H1 (cell line): ENCODE measurements at regions not wholly inside any gene's neighbourhood (a gene's known extent, or its start where the extent isn't known, plus 50 kb on each side); places are given as distances from the start of the nearest gene placed in this dataset.

Experiments
- CEBPB ChIP-seq: IDR thresholded peaks from 2 replicates; pipeline ENCODE4 v1.6.1; 2012; ENCODE audit warnings: low read depth, low read length
- CREB1 ChIP-seq: IDR thresholded peaks from 2 replicates; pipeline ENCODE4 v1.6.1; 2012; ENCODE audit warnings: inconsistent platforms
- CTCF ChIP-seq, 3 experiments: IDR thresholded peaks; 1 replicate in 2 of 3; 2 replicates in 1 of 3; pipeline versions ENCODE4 v1.5.1 to v1.6.1; 2011; ENCODE audit warnings: low read length in 3 of 3, mild to moderate bottlenecking in 3 of 3, inconsistent platforms in 2 of 3, low read depth in 1 of 3, moderate library complexity in 1 of 3; ENCODE audit not compliant: insufficient read depth in 1 of 3; ENCODE audit errors: control extremely low read depth in 1 of 3
- EP300 ChIP-seq, 2 experiments: IDR thresholded peaks; 1 replicate in 1 of 2; 2 replicates in 1 of 2; pipeline ENCODE4 v1.6.1; 2011 to 2012; ENCODE audit warnings: low read depth in 2 of 2, low read length in 2 of 2, mild to moderate bottlenecking in 2 of 2, borderline replicate concordance in 1 of 2, inconsistent platforms in 1 of 2, moderate library complexity in 1 of 2
- EZH2 ChIP-seq: fragments of 200-600 bp; sonication (generic); IDR thresholded peaks from 2 replicates; pipeline ENCODE4 v1.7.1; 2012; ENCODE audit warnings: low read depth, mild to moderate bottlenecking, moderate library complexity, low read length, inconsistent platforms; ENCODE audit not compliant: severe bottlenecking
- FOSL1 ChIP-seq: IDR thresholded peaks from 2 replicates; pipeline ENCODE4 v1.6.1; 2011; ENCODE audit warnings: mild to moderate bottlenecking, low read depth, low read length, moderate library complexity; ENCODE audit not compliant: insufficient read depth
- HDAC2 ChIP-seq, 2 experiments: fragments of 300-600 bp in 1 of 2; sonication (generic) in 1 of 2; IDR thresholded peaks; 2 replicates each; pipeline ENCODE4 v1.6.1; 2011 to 2012; ENCODE audit warnings: low read depth in 2 of 2, low read length in 2 of 2, mild to moderate bottlenecking in 2 of 2, moderate library complexity in 2 of 2, borderline replicate concordance in 1 of 2, inconsistent platforms in 1 of 2
- JUN ChIP-seq: IDR thresholded peaks from 2 replicates; pipeline ENCODE4 v1.6.1; 2011; ENCODE audit warnings: low read depth, mild to moderate bottlenecking, improper control_type of control experiment, low read length
- POLR2A ChIP-seq, 2 experiments: IDR thresholded peaks; 1 replicate in 1 of 2; 2 replicates in 1 of 2; pipeline ENCODE4 v1.6.1; 2011; ENCODE audit warnings: low read depth in 2 of 2, low read length in 2 of 2, mild to moderate bottlenecking in 2 of 2; ENCODE audit errors: control extremely low read depth in 1 of 2
- POLR2AphosphoS5 ChIP-seq: IDR thresholded peaks from 2 replicates; pipeline ENCODE4 v1.6.1; 2011; ENCODE audit warnings: low read depth, low read length
- RAD21 ChIP-seq, 2 experiments: IDR thresholded peaks in 1 of 2; conservative IDR thresholded peaks in 1 of 2; 2 replicates each; pipeline ENCODE4 v1.6.1; 2011; ENCODE audit warnings: low read depth in 2 of 2, low read length in 2 of 2, improper control_type of control experiment in 1 of 2, inconsistent platforms in 1 of 2, mild to moderate bottlenecking in 1 of 2, moderate library complexity in 1 of 2
- RFX5 ChIP-seq: IDR thresholded peaks from 2 replicates; pipeline ENCODE4 v1.6.1; 2011; ENCODE audit warnings: low read depth, low read length, improper control_type of control experiment, borderline replicate concordance
- TAF1 ChIP-seq: IDR thresholded peaks from 2 replicates; pipeline ENCODE4 v1.6.1; 2011; ENCODE audit warnings: mild to moderate bottlenecking, low read depth, low read length
- ZNF274 ChIP-seq: IDR thresholded peaks from 2 replicates; pipeline ENCODE4 v1.7.0; 2012; ENCODE audit warnings: low read length, borderline replicate concordance; ENCODE audit errors: extremely low read depth

DNA sequence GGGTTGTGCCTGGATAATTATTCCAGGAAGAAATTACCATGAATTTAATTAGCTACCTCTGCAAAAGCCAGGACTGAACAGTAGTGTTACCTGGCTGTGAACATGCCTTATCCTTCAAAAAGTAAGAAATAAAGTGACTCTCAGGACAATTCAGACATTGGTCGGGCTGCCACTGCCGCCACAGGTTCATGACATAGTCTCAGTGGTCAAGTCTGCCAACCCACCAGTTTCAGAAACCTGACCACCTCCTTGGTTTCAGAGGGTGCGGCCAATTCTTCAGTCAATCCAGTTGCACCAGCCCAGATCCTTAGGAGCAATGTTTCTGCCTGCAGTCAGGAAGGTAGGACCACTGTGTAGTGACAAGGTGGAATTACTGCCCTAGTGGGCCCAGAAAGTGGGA lies 593.1 kb upstream of the DAB2 start:
- TF ChIP-seq TAF1 (no peak), EP300 (IDR thresholded peaks at IDR 0.05; ENCODE audit: borderline replicate concordance in 1 of 2, low read depth in 2 of 2, low read length in 2 of 2) (no peak), CTCF (IDR thresholded peaks at IDR 0.05; ENCODE audit: control extremely low read depth in 1 of 3, insufficient read depth in 1 of 3, low read depth in 1 of 3, low read length in 3 of 3) (no peak), POLR2A (IDR thresholded peaks at IDR 0.05; ENCODE audit: control extremely low read depth in 1 of 2, low read depth in 2 of 2, low read length in 2 of 2) (no peak), FOSL1 (no peak), RAD21 (IDR thresholded peaks at IDR 0.05 in 1 of 2, conservative IDR thresholded peaks at IDR 0.05 in 1 of 2; ENCODE audit: low read depth in 2 of 2, low read length in 2 of 2) (no peak), CREB1 (no peak), POLR2AphosphoS5 (no peak), ZNF274 (no peak), RFX5 (no peak), EZH2 (no peak), JUN (no peak), HDAC2 (IDR thresholded peaks at IDR 0.05; ENCODE audit: borderline replicate concordance in 1 of 2, low read depth in 2 of 2, low read length in 2 of 2) (no peak), CEBPB (no peak)
